Thoracic aorta (tissue), 2 donors: ENCODE measurements at regions not wholly inside any gene's neighbourhood (a gene's known extent, or its start where the extent isn't known, plus 50 kb on each side); places are given as distances from the start of the nearest gene placed in this dataset.

Experiments used
- ATAC-seq: fragments of 150-250 bp; one replicate; pipeline ENCODE4 v1.8.0; 2017; ENCODE audit warnings: low read depth; ENCODE audit not compliant: insufficient number of reproducible peaks, low FRiP score
- DNase-seq: peaks from one replicate; pipeline ENCODE4 v3.0.0-alpha.2; 2020; ENCODE audit warnings: low spot score
- H3K27ac ChIP-seq, 2 donors: fragments of 200-600 bp; sonication (generic); 1 replicate in 1 of 2; 2 replicates in 1 of 2; pipeline ENCODE4 v1.5.1; 2016; ENCODE audit warnings: mild to moderate bottlenecking in 2 of 2, moderate library complexity in 2 of 2
- H3K27me3 ChIP-seq: fragments of 200-600 bp; sonication (generic); replicated peaks from 2 replicates; pipeline ENCODE4 v1.6.0; 2016; ENCODE audit warnings: mild to moderate bottlenecking; ENCODE audit not compliant: insufficient read depth
- H3K36me3 ChIP-seq: fragments of 200-600 bp; sonication (generic); one replicate; pipeline ENCODE4 v1.5.1; 2016
- H3K4me1 ChIP-seq, 2 donors: fragments of 200-600 bp; sonication (generic); 1 replicate in 1 of 2; 2 replicates in 1 of 2; pipeline versions ENCODE4 v1.5.1 to v1.6.0; 2016; ENCODE audit warnings: low read depth in 2 of 2, mild to moderate bottlenecking in 1 of 2; ENCODE audit not compliant: control insufficient read depth in 1 of 2
- H3K4me3 ChIP-seq: fragments of 200-600 bp; sonication (generic); 2 replicates; pipeline ENCODE4 v1.5.1; 2016; ENCODE audit warnings: mild to moderate bottlenecking
- H3K9me3 ChIP-seq: fragments of 200-600 bp; sonication (generic); 2 replicates; pipeline ENCODE4 v1.5.1; 2016
- TF ChIP-seq, protein P1 (sequence below): fragments of 200-600 bp; sonication (generic); IDR thresholded peaks from one replicate; pipeline ENCODE4 v1.5.1; 2019; ENCODE audit warnings: antibody characterized with exemption

DNA sequence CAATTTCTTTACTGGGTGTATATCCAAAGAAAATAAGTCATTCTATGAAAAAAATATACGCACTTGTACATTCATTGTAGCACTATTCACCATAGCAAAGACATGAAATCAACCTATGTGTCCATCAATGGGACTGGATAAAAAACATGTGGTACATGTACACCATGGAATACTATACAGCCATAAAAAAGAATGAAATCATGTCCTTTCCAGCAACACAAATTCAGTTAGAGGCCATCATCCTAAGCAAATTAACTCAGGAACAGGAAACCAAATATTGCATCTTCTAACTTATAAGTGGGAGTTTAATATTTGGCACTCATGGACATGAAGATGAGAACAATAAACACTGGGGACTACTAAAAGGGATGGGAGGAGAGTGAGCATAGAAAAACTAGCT is 325.7 kb downstream of the TGFB2 start:
- H3K36me3 ChIP-seq = no peaks in the 10 kb centered on the region
- no peaks in the 10 kb centered on the region for H3K27me3 ChIP-seq
- no peak overlapping the region for H3K27ac ChIP-seq
- ATAC-seq = no peak
- H3K9me3 ChIP-seq = no peaks in the 10 kb centered on the region
- TF ChIP-seq, protein P1, sequence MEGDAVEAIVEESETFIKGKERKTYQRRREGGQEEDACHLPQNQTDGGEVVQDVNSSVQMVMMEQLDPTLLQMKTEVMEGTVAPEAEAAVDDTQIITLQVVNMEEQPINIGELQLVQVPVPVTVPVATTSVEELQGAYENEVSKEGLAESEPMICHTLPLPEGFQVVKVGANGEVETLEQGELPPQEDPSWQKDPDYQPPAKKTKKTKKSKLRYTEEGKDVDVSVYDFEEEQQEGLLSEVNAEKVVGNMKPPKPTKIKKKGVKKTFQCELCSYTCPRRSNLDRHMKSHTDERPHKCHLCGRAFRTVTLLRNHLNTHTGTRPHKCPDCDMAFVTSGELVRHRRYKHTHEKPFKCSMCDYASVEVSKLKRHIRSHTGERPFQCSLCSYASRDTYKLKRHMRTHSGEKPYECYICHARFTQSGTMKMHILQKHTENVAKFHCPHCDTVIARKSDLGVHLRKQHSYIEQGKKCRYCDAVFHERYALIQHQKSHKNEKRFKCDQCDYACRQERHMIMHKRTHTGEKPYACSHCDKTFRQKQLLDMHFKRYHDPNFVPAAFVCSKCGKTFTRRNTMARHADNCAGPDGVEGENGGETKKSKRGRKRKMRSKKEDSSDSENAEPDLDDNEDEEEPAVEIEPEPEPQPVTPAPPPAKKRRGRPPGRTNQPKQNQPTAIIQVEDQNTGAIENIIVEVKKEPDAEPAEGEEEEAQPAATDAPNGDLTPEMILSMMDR = no peak
- DNase-seq = no peak
- H3K4me1 ChIP-seq = peaks cover 0 to 3% of the 10 kb centered on the region in 2 donors
- no peak overlapping the region for H3K4me3 ChIP-seq

DNA sequence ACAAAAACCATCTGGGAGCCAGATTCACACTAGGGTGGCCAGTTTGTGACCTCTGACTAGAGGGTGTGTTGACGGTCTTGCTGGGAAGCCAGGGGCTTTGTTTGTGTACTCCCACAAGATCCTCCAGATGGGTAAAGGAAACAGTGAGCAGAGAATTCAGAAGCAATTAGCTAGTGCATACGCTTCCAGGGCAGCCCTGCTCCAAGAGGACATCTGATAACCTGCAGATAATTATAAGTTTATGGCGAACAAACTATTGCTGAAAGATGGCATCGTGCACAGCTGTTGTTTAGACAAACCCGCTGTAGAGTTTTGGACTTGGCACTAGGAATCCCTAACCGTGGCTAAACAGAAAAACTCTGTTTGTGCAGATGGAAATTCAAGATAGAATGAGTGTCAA is 326.4 kb downstream of the TGFB2 start:
- Histone ChIP-seq H3K27me3 (no peaks in the 10 kb centered on the region), H3K4me1 (peaks cover 0 to 3% of the 10 kb centered on the region in 2 donors), H3K27ac (no peak overlapping the region), H3K36me3 (no peaks in the 10 kb centered on the region), H3K4me3 (no peak overlapping the region), H3K9me3 (no peaks in the 10 kb centered on the region)
- no peak for DNase-seq
- TF ChIP-seq, protein P1 = no peak
- ATAC-seq = no peak

DNA sequence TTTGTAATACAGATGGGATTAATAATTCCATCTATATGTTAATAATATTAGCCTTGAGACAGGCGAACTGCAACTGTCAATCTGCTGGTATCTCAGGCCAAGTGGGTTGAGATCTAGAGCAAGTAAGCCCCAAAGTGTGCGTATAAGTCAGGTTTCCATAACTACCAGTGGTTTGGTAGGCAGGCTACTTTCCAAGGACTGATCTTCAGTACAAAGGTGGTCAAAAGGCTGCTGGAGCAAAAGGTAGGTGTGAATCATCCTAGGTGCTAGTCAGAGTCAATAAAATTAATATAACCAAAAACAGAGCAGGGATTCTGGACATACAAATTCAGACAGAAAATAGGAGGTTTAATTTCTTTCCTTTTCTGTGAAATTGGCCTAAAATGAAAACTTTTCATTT is 328.0 kb downstream of the TGFB2 start:
- no peak overlapping the region for H3K4me3 ChIP-seq
- peaks cover 0 to 3% of the 10 kb centered on the region in 2 donors for H3K4me1 ChIP-seq
- no peaks in the 10 kb centered on the region for H3K36me3 ChIP-seq
- no peaks in the 10 kb centered on the region for H3K27me3 ChIP-seq
- no peaks in the 10 kb centered on the region for H3K9me3 ChIP-seq
- no peak overlapping the region for H3K27ac ChIP-seq
- ATAC-seq = no peak
- DNase-seq = no peak
- TF ChIP-seq, protein P1 = no peak

DNA sequence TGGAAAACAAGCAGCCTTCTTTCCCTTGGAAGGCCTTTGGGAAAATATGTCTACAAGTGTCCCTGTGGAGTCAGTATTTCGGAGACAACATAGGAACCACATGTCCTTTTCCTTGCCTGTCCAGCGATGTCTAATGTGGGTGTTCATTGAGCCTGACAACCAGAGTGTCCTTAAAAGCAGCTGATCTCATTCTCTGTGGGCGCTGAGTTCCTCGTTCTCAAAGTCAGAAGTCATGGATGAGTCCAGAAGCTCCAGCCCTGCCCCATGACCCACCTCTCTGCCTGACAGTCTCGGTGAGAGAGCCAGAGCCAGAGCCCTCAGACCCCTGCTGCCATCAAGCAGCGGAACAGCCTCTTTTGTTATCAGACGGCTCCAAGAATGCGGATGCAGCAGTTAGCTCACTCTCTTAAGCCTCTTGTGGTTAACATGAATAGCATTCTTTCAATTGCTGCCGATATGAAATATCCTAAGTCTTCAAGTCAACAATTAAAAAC is 329.2 kb downstream of the TGFB2 start:
- Histone ChIP-seq H3K4me3 (peak overlapping the region; percentile 48), H3K36me3 (no peaks in the 10 kb centered on the region), H3K4me1 (peaks cover 0 to 3% of the 10 kb centered on the region in 2 donors), H3K27ac (no peak overlapping the region), H3K9me3 (no peaks in the 10 kb centered on the region), H3K27me3 (no peaks in the 10 kb centered on the region)
- DNase-seq (no peak), ATAC-seq (no peak)
- TF ChIP-seq, protein P1 = no peak

DNA sequence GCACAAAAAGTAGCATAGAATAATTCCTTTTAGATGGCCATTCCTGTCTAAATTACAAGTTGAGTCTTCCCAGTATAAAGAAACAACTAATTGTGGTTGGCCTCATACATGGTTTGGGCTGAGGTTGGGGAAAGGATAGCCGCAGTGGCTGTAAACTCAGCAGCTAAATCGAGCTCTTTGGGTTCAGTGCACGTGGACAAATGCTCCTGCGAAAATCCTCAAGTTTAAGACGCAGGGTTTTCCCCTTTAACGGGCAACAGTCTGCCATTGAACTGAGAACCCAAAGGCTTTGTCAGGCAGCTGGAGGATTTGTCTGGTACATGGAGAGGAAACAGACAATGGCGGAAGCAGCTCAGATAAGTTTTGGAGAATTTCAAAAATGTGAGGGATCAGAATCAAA is 331.9 kb downstream of the TGFB2 start:
- TF ChIP-seq, protein P1 = no peak
- Histone ChIP-seq H3K4me1 (peaks cover 0 to 21% of the 10 kb centered on the region in 2 donors), H3K4me3 (no peak overlapping the region), H3K27me3 (no peaks in the 10 kb centered on the region), H3K36me3 (no peaks in the 10 kb centered on the region), H3K27ac (no peak overlapping the region), H3K9me3 (no peaks in the 10 kb centered on the region)
- DNase-seq (no peak), ATAC-seq (no peak)
